ENCODE measurements at regions not wholly inside any gene's neighbourhood (a gene's known extent, or its start where the extent isn't known, plus 50 kb on each side); places are given as distances from the start of the nearest gene placed in this dataset.

DNA sequence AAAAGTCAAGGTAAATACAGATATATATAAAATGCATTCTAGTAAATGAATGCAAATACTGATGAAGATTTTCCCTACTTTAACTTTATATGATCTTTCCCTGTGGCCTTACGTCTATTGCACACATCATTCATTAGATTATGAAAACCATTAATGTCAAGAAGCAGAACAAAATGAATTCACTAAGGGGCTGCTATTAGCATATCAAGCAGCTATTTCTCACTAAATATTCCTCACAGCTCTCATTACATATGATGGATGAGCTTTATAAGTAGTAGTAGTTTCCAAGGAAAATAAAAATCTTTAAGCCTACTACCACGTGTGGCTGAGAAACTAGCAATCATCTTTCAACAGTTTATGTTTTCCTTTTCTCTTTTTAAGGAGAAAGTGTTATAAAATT lies 702.8 kb upstream of the SLC39A10 start:
- TF ChIP-seq CTCF (conservative IDR thresholded peaks at IDR 0.05; ENCODE audit: low read length) (no peak), EZH2phosphoT487 (IDR thresholded peaks at IDR 0.05; ENCODE audit: borderline replicate concordance) (no peak)
